Neural cell (in vitro differentiated cells): ENCODE measurements at regions not wholly inside any gene's neighbourhood (a gene's known extent, or its start where the extent isn't known, plus 50 kb on each side); places are given as distances from the start of the nearest gene placed in this dataset.
"Not testable (repeated sequence)": the region's sequence is repeated elsewhere in the genome, so short reads cannot be mapped to it uniquely, and the experiment has no call there.

Experiments
- EZH2 ChIP-seq: fragments of 200-600, 300-800 bp; shearing (Covaris generic), sonication (generic); IDR thresholded peaks from 2 replicates; pipeline ENCODE4 v1.6.1; 2014; ENCODE audit warnings: antibody characterized with exemption, low read length, borderline replicate concordance, mild to moderate bottlenecking; ENCODE audit not compliant: insufficient read depth, poor library complexity, severe bottlenecking
- POLR2AphosphoS5 ChIP-seq: IDR thresholded peaks from 2 replicates; pipeline ENCODE4 v1.6.1; 2012
- TAF1 ChIP-seq: IDR thresholded peaks from 2 replicates; pipeline ENCODE4 v1.6.1; 2012; ENCODE audit warnings: low read depth
- TF ChIP-seq, protein P1 (sequence below): fragments of 450-650 bp; IDR thresholded peaks from 2 replicates; pipeline ENCODE4 v1.5.1; 2014; ENCODE audit warnings: antibody characterized with exemption, mild to moderate bottlenecking, moderate library complexity; ENCODE audit not compliant: poor library complexity, severe bottlenecking
- TF ChIP-seq, protein P2 (sequence below): IDR thresholded peaks from 2 replicates; pipeline ENCODE4 v1.6.1; 2012; ENCODE audit warnings: borderline replicate concordance

DNA sequence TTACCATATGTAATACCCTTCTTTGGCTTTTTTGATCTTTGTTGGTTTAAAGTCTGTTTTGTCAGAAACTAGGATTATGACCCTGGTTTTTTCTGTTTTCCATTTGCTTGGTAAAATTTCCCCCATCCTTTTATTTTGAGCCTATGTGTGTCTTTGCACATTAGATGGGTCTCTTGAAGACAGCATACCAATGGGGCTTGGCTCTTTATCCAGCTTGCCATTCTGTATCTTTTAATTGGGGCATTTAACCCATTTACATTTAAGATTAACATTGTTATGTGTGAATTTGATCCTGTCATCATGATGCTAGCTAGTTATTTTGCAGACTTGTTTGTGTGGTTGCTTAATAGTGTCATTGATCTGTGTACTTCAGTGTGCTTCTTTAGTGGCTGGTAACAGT lies 103.1 kb upstream of the PHF24 start:
- TF ChIP-seq, protein P1, sequence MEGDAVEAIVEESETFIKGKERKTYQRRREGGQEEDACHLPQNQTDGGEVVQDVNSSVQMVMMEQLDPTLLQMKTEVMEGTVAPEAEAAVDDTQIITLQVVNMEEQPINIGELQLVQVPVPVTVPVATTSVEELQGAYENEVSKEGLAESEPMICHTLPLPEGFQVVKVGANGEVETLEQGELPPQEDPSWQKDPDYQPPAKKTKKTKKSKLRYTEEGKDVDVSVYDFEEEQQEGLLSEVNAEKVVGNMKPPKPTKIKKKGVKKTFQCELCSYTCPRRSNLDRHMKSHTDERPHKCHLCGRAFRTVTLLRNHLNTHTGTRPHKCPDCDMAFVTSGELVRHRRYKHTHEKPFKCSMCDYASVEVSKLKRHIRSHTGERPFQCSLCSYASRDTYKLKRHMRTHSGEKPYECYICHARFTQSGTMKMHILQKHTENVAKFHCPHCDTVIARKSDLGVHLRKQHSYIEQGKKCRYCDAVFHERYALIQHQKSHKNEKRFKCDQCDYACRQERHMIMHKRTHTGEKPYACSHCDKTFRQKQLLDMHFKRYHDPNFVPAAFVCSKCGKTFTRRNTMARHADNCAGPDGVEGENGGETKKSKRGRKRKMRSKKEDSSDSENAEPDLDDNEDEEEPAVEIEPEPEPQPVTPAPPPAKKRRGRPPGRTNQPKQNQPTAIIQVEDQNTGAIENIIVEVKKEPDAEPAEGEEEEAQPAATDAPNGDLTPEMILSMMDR, result not testable (repeated sequence)
- TF ChIP-seq, protein P2, sequence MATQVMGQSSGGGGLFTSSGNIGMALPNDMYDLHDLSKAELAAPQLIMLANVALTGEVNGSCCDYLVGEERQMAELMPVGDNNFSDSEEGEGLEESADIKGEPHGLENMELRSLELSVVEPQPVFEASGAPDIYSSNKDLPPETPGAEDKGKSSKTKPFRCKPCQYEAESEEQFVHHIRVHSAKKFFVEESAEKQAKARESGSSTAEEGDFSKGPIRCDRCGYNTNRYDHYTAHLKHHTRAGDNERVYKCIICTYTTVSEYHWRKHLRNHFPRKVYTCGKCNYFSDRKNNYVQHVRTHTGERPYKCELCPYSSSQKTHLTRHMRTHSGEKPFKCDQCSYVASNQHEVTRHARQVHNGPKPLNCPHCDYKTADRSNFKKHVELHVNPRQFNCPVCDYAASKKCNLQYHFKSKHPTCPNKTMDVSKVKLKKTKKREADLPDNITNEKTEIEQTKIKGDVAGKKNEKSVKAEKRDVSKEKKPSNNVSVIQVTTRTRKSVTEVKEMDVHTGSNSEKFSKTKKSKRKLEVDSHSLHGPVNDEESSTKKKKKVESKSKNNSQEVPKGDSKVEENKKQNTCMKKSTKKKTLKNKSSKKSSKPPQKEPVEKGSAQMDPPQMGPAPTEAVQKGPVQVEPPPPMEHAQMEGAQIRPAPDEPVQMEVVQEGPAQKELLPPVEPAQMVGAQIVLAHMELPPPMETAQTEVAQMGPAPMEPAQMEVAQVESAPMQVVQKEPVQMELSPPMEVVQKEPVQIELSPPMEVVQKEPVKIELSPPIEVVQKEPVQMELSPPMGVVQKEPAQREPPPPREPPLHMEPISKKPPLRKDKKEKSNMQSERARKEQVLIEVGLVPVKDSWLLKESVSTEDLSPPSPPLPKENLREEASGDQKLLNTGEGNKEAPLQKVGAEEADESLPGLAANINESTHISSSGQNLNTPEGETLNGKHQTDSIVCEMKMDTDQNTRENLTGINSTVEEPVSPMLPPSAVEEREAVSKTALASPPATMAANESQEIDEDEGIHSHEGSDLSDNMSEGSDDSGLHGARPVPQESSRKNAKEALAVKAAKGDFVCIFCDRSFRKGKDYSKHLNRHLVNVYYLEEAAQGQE, result not testable (repeated sequence)
- not testable (repeated sequence) for TF ChIP-seq POLR2AphosphoS5, EZH2, TAF1
